ENCODE measurements at regions not wholly inside any gene's neighbourhood (a gene's known extent, or its start where the extent isn't known, plus 50 kb on each side); places are given as distances from the start of the nearest gene placed in this dataset.

GRCh38 chr2:237258615-237259014 lies 155.3 kb downstream of the COL6A3 start:
- no peak for DNase-seq (ENCODE audit: extremely low read depth in 1 of 11, low read depth in 9 of 11, low spot score in 4 of 11)

GRCh38 chr2:237259201-237259600 lies 154.8 kb downstream of the COL6A3 start:
- DNase-seq (ENCODE audit: extremely low read depth in 1 of 11, low read depth in 9 of 11, low spot score in 4 of 11) = no peak

GRCh38 chr2:237260039-237260620 lies 153.8 kb downstream of the COL6A3 start:
- DNase-seq (ENCODE audit: extremely low read depth in 1 of 11, low read depth in 9 of 11, low spot score in 4 of 11) = no peak

GRCh38 chr2:237260686-237261085 lies 153.3 kb downstream of the COL6A3 start:
- DNase-seq (ENCODE audit: extremely low read depth in 1 of 11, low read depth in 9 of 11, low spot score in 4 of 11) = no peak

GRCh38 chr2:237261327-237261726 lies 152.6 kb downstream of the COL6A3 start:
- no peak for DNase-seq (ENCODE audit: extremely low read depth in 1 of 11, low read depth in 9 of 11, low spot score in 4 of 11)

- no peak for DNase-seq (ENCODE audit: extremely low read depth in 1 of 11, low read depth in 9 of 11, low spot score in 4 of 11)
These were observed 150.9 kb downstream of the COL6A3 start for GRCh38 chr2:237262838-237263771.

- no peak for DNase-seq (ENCODE audit: extremely low read depth in 1 of 11, low read depth in 9 of 11, low spot score in 4 of 11)
These were observed 149.3 kb downstream of the COL6A3 start for GRCh38 chr2:237264480-237265219.

- DNase-seq (ENCODE audit: extremely low read depth in 1 of 11, low read depth in 9 of 11, low spot score in 4 of 11) = no peak
These were observed 145.8 kb downstream of the COL6A3 start for GRCh38 chr2:237268004-237268708.

- no peak for DNase-seq (ENCODE audit: extremely low read depth in 1 of 11, low read depth in 9 of 11, low spot score in 4 of 11)
These were observed 144.7 kb downstream of the COL6A3 start for GRCh38 chr2:237269138-237269875.

GRCh38 chr2:237270520-237270919 lies 143.4 kb downstream of the COL6A3 start:
- no peak for DNase-seq (ENCODE audit: extremely low read depth in 1 of 11, low read depth in 9 of 11, low spot score in 4 of 11)

GRCh38 chr2:237271698-237272652 lies 142.0 kb downstream of the COL6A3 start:
- DNase-seq (ENCODE audit: extremely low read depth in 1 of 11, low read depth in 9 of 11, low spot score in 4 of 11) = no peak
